Endothelial cell of umbilical vein (primary cell): ENCODE measurements at regions not wholly inside any gene's neighbourhood (a gene's known extent, or its start where the extent isn't known, plus 50 kb on each side); places are given as distances from the start of the nearest gene placed in this dataset.

Experiments used
- BruUV-seq: library from RNA; stranded (reverse); fragments of 400-500 nt; replicated peaks from 2 replicates; lab custom pipeline; 2021; lab: Mats Ljungman, UMichigan
- CTCF ChIA-PET: fragments of 300-600, 350-600 bp; sonication (Branson Sonifier 250); formaldehyde crosslinking; loops from one replicate; lab custom pipeline; 2021; ENCODE audit warnings: antibody characterized with exemption, inconsistent platforms; lab: Charles Lee
- POLR2A ChIA-PET: fragments of 300-600, 350-600 bp; sonication (Branson Sonifier 250); formaldehyde crosslinking; loops from one replicate; lab custom pipeline; 2021; ENCODE audit warnings: antibody characterized with exemption, inconsistent platforms; lab: Charles Lee
- DNase-seq: peaks from one replicate; pipeline ENCODE4 v3.0.0-alpha.2; 2011; ENCODE audit warnings: low read depth, low spot score
- FAIRE-seq: peaks from 2 replicates; lab custom pipeline; 2011; peaks lifted over from hg19 to GRCh38; lab: Jason Lieb, UNC
- H2AFZ ChIP-seq: 2 replicates; pipeline ENCODE4 v1.6.0; 2012; ENCODE audit warnings: low read depth, low read length, control low read depth, inconsistent platforms
- H3K27ac ChIP-seq: 2 replicates; pipeline ENCODE4 v1.5.1; 2011; ENCODE audit warnings: low read depth, mild to moderate bottlenecking, control low read depth, low read length, moderate library complexity; ENCODE audit not compliant: insufficient read depth
- H3K27me3 ChIP-seq, 2 experiments: 2 replicates each; pipeline versions ENCODE4 v1.6.0 to v1.6.1; 2011; ENCODE audit warnings: low read length in 2 of 2, mixed read lengths in 1 of 2; ENCODE audit not compliant: control insufficient read depth in 2 of 2, insufficient read depth in 2 of 2
- H3K36me3 ChIP-seq, 2 experiments: 2 replicates in 1 of 2; 3 replicates in 1 of 2; pipeline ENCODE4 v1.5.1; 2011; ENCODE audit warnings: low read length in 2 of 2, mild to moderate bottlenecking in 1 of 2, moderate library complexity in 1 of 2; ENCODE audit not compliant: control insufficient read depth in 2 of 2, insufficient read depth in 2 of 2; ENCODE audit errors: extremely low read depth in 1 of 2
- H3K4me1 ChIP-seq: 3 replicates; pipeline ENCODE4 v1.5.1; 2011; ENCODE audit warnings: mild to moderate bottlenecking, low read length; ENCODE audit not compliant: control insufficient read depth, insufficient read depth; ENCODE audit errors: extremely low read depth
- H3K4me2 ChIP-seq: 2 replicates; pipeline ENCODE4 v1.6.1; 2011; ENCODE audit warnings: low read length, control low read depth, mixed read lengths; ENCODE audit not compliant: insufficient read depth
- H3K4me3 ChIP-seq, 3 experiments: fragments of 200-600 bp in 1 of 3; sonication (generic), shearing (Covaris generic) in 1 of 3; replicated peaks in 1 of 3; 2 replicates each; pipeline ENCODE4 v1.5.1; 2011 to 2016; ENCODE audit warnings: control low read depth in 3 of 3, low read length in 3 of 3, mild to moderate bottlenecking in 2 of 3, inconsistent platforms in 1 of 3, low read depth in 1 of 3, moderate library complexity in 1 of 3; ENCODE audit not compliant: insufficient read depth in 1 of 3
- H3K79me2 ChIP-seq: 2 replicates; pipeline ENCODE4 v1.6.0; 2012; ENCODE audit warnings: low read length, inconsistent platforms; ENCODE audit not compliant: control insufficient read depth, insufficient read depth
- H3K9ac ChIP-seq: replicated peaks from 2 replicates; pipeline ENCODE3; 2011; ENCODE audit warnings: low read length, control low read depth; ENCODE audit not compliant: insufficient read depth; ENCODE audit errors: extremely low read depth
- H3K9me1 ChIP-seq: replicated peaks from 3 replicates; pipeline ENCODE4 v1.6.0; 2011; ENCODE audit warnings: mild to moderate bottlenecking, low read length; ENCODE audit not compliant: control insufficient read depth, insufficient read depth; ENCODE audit errors: extremely low read depth
- H3K9me3 ChIP-seq: replicated peaks from 2 replicates; pipeline ENCODE4 v1.5.1; 2012; ENCODE audit warnings: low read length, inconsistent platforms; ENCODE audit not compliant: control insufficient read depth, insufficient read depth
- H4K20me1 ChIP-seq: replicated peaks from 2 replicates; pipeline ENCODE3; 2011; ENCODE audit warnings: mild to moderate bottlenecking, low read length; ENCODE audit not compliant: control insufficient read depth, insufficient read depth; ENCODE audit errors: extremely low read depth
- CTCF ChIP-seq, 2 donors: IDR thresholded peaks; 1 replicate in 1 of 2; 2 replicates in 1 of 2; pipeline ENCODE4 v1.5.1; 2011; ENCODE audit warnings: low read length in 2 of 2, mild to moderate bottlenecking in 2 of 2, moderate library complexity in 2 of 2, control low read depth in 1 of 2, inconsistent platforms in 1 of 2, low read depth in 1 of 2; ENCODE audit not compliant: insufficient read depth in 1 of 2; ENCODE audit errors: extremely low read depth in 1 of 2
- EZH2 ChIP-seq: IDR thresholded peaks from 2 replicates; pipeline ENCODE4 v1.6.1; 2012; ENCODE audit warnings: borderline replicate concordance, low read depth, mild to moderate bottlenecking, moderate library complexity, low read length, inconsistent platforms; ENCODE audit not compliant: severe bottlenecking
- FOS ChIP-seq: IDR thresholded peaks from 2 replicates; pipeline ENCODE4 v1.6.1; 2011; ENCODE audit warnings: mild to moderate bottlenecking, low read length, moderate library complexity, borderline replicate concordance; ENCODE audit not compliant: insufficient read depth
- GATA2 ChIP-seq: IDR thresholded peaks from 2 replicates; pipeline ENCODE4 v1.7.0; 2011; ENCODE audit warnings: low read depth, mild to moderate bottlenecking, moderate library complexity, mixed read lengths, low read length; ENCODE audit not compliant: insufficient read length, insufficient read depth
- JUN ChIP-seq: IDR thresholded peaks from 2 replicates; pipeline ENCODE4 v1.6.1; 2011; ENCODE audit warnings: borderline replicate concordance, low read depth; ENCODE audit not compliant: insufficient read length, insufficient read depth
- MAX ChIP-seq: IDR thresholded peaks from 2 replicates; pipeline ENCODE4 v1.6.1; 2011; ENCODE audit not compliant: insufficient read depth, insufficient read length
- MYC ChIP-seq: IDR thresholded peaks from one replicate; pipeline ENCODE4 v1.6.1; 2011; ENCODE audit warnings: mild to moderate bottlenecking, low read depth, low read length
- POLR2A ChIP-seq: IDR thresholded peaks from 2 replicates; pipeline ENCODE4 v1.6.1; 2012; ENCODE audit warnings: low read depth, mild to moderate bottlenecking, control low read depth, low read length
- POLR2AphosphoS5 ChIP-seq: IDR thresholded peaks from 2 replicates; pipeline ENCODE4 v1.6.1; 2012; ENCODE audit warnings: low read depth, mild to moderate bottlenecking, control low read depth, low read length, moderate library complexity; ENCODE audit not compliant: insufficient read depth
- dilution Hi-C: fragments of 300-500 bp; cut with MboI; formaldehyde crosslinking; loops from one replicate; pipeline ENCODE4 v1.15.0; 2019; ENCODE audit warnings: low sequenced_read_pairs; ENCODE audit not compliant: extremely low pct_ligation_motif_present
- intact Hi-C: fragments of 100-400 bp; cut with micrococcal nuclease; formaldehyde crosslinking; loops from one replicate; pipeline ENCODE4 v1.10.0; 2022

- no peak overlapping the region for H3K27ac ChIP-seq
- H3K4me2 ChIP-seq = no peak overlapping the region
- dilution Hi-C loops (no loop called here), intact Hi-C loops (no loop called here)
- H2AFZ ChIP-seq = no peak overlapping the region
- H3K9me1 ChIP-seq = no peaks in the 10 kb centered on the region
- no TSS peak for BruUV-seq
- H3K9me3 ChIP-seq = no peaks in the 10 kb centered on the region
- H3K79me2 ChIP-seq = no peaks in the 10 kb centered on the region
- H3K36me3 ChIP-seq = no peaks in the 10 kb centered on the region
- ChIA-PET POLR2A (no interaction called here), CTCF (interaction anchor here (1.2 to 1.4 kb wide), 2 partner anchors 13 to 82 kb away, joined by 4 to 5 read pairs; no protein-coding TSS in a partner anchor)
- TF ChIP-seq MYC (no peak), POLR2AphosphoS5 (no peak), MAX (no peak), EZH2 (no peak), POLR2A (no peak), JUN (no peak), CTCF (IDR thresholded peaks at IDR 0.05; ENCODE audit: extremely low read depth in 1 of 2, insufficient read depth in 1 of 2, low read depth in 1 of 2, low read length in 2 of 2) (no peak), FOS (no peak), GATA2 (no peak)
- no peaks in the 10 kb centered on the region for H3K27me3 ChIP-seq
- H3K4me3 ChIP-seq = no peak overlapping the region
- H3K4me1 ChIP-seq = peaks cover 18% of the 10 kb centered on the region
- H3K9ac ChIP-seq = no peak overlapping the region
- FAIRE-seq (no peak), DNase-seq (no peak)
- H4K20me1 ChIP-seq = no peaks in the 10 kb centered on the region
These were observed 116.0 kb upstream of the LRIG3 start for GRCh38 chr12:59036347-59036746.
